ENCODE measurements at regions not wholly inside any gene's neighbourhood (a gene's known extent, or its start where the extent isn't known, plus 50 kb on each side); places are given as distances from the start of the nearest gene placed in this dataset.

GRCh38 chr10:29962166-29962850 is 97.1 kb downstream of the JCAD start:
- Mint-ChIP-seq H3K27me3 (peaks cover 5% of the 10 kb centered on the region), H3K4me1 (no peaks in the 10 kb centered on the region), H3K27ac (no peak overlapping the region), H3K36me3 (ENCODE audit: low read depth) (no peaks in the 10 kb centered on the region), H3K4me3 (no peak overlapping the region), H3K9me3 (no peaks in the 10 kb centered on the region)
- CTCF ChIA-PET, result no interaction called here
- no peak for DNase-seq
- POLR2A ChIA-PET, result no interaction called here

- no peak overlapping the region for H3K4me3 Mint-ChIP-seq
- no peaks in the 10 kb centered on the region for H3K36me3 Mint-ChIP-seq (ENCODE audit: low read depth)
- DNase-seq, result no peak
- no peak overlapping the region for H3K27ac Mint-ChIP-seq
- CTCF ChIA-PET, result no interaction called here
- H3K4me1 Mint-ChIP-seq, result no peaks in the 10 kb centered on the region
- H3K27me3 Mint-ChIP-seq, result peaks cover 5% of the 10 kb centered on the region
- H3K9me3 Mint-ChIP-seq, result no peaks in the 10 kb centered on the region
- POLR2A ChIA-PET, result no interaction called here
Observed at GRCh38 chr10:29961351-29961750, 98.0 kb downstream of the JCAD start.

- POLR2A ChIA-PET, result no interaction called here
- CTCF ChIA-PET, result no interaction called here
- no peaks in the 10 kb centered on the region for H3K9me3 Mint-ChIP-seq
- no peak overlapping the region for H3K4me3 Mint-ChIP-seq
- H3K36me3 Mint-ChIP-seq (ENCODE audit: low read depth), result no peaks in the 10 kb centered on the region
- no peak for DNase-seq
- H3K4me1 Mint-ChIP-seq, result no peaks in the 10 kb centered on the region
- H3K27ac Mint-ChIP-seq, result no peak overlapping the region
- H3K27me3 Mint-ChIP-seq, result peaks cover 5% of the 10 kb centered on the region
Observed at GRCh38 chr10:29960261-29960660, 99.1 kb downstream of the JCAD start.

GRCh38 chr10:29959586-29959985 is 99.8 kb downstream of the JCAD start:
- ChIA-PET CTCF (no interaction called here), POLR2A (no interaction called here)
- no peaks in the 10 kb centered on the region for H3K36me3 Mint-ChIP-seq (ENCODE audit: low read depth)
- no peaks in the 10 kb centered on the region for H3K9me3 Mint-ChIP-seq
- H3K27me3 Mint-ChIP-seq, result peaks cover 5% of the 10 kb centered on the region
- no peak for DNase-seq
- no peak overlapping the region for H3K27ac Mint-ChIP-seq
- no peak overlapping the region for H3K4me3 Mint-ChIP-seq
- H3K4me1 Mint-ChIP-seq, result no peaks in the 10 kb centered on the region

GRCh38 chr10:29958440-29958839 is 100.9 kb downstream of the JCAD start:
- POLR2A ChIA-PET, result no interaction called here
- CTCF ChIA-PET, result no interaction called here
- H3K9me3 Mint-ChIP-seq, result no peaks in the 10 kb centered on the region
- no peaks in the 10 kb centered on the region for H3K36me3 Mint-ChIP-seq (ENCODE audit: low read depth)
- H3K4me1 Mint-ChIP-seq, result no peaks in the 10 kb centered on the region
- DNase-seq, result no peak
- no peak overlapping the region for H3K27ac Mint-ChIP-seq
- peaks cover 3% of the 10 kb centered on the region for H3K27me3 Mint-ChIP-seq
- H3K4me3 Mint-ChIP-seq, result no peak overlapping the region

GRCh38 chr10:29957907-29958331 is 101.5 kb downstream of the JCAD start:
- no peaks in the 10 kb centered on the region for H3K4me1 Mint-ChIP-seq
- ChIA-PET CTCF (no interaction called here), POLR2A (no interaction called here)
- H3K4me3 Mint-ChIP-seq, result no peak overlapping the region
- no peak overlapping the region for H3K27ac Mint-ChIP-seq
- no peaks in the 10 kb centered on the region for H3K9me3 Mint-ChIP-seq
- peaks cover 3% of the 10 kb centered on the region for H3K27me3 Mint-ChIP-seq
- no peak for DNase-seq
- no peaks in the 10 kb centered on the region for H3K36me3 Mint-ChIP-seq (ENCODE audit: low read depth)

- no peak for DNase-seq
- no peak overlapping the region for H3K27ac Mint-ChIP-seq
- POLR2A ChIA-PET, result no interaction called here
- H3K4me1 Mint-ChIP-seq, result no peaks in the 10 kb centered on the region
- no peaks in the 10 kb centered on the region for H3K36me3 Mint-ChIP-seq (ENCODE audit: low read depth)
- H3K4me3 Mint-ChIP-seq, result no peak overlapping the region
- no peaks in the 10 kb centered on the region for H3K9me3 Mint-ChIP-seq
- CTCF ChIA-PET, result no interaction called here
- peaks cover 3% of the 10 kb centered on the region for H3K27me3 Mint-ChIP-seq
Observed at GRCh38 chr10:29957236-29957635, 102.2 kb downstream of the JCAD start.

GRCh38 chr10:29956335-29956924 is 103.0 kb downstream of the JCAD start:
- Mint-ChIP-seq H3K4me3 (no peak overlapping the region), H3K9me3 (no peaks in the 10 kb centered on the region), H3K27ac (no peak overlapping the region), H3K36me3 (ENCODE audit: low read depth) (no peaks in the 10 kb centered on the region), H3K4me1 (no peaks in the 10 kb centered on the region), H3K27me3 (peaks cover 3% of the 10 kb centered on the region)
- DNase-seq, result no peak
- CTCF ChIA-PET, result no interaction called here
- POLR2A ChIA-PET, result no interaction called here

GRCh38 chr10:29955329-29955935 is 104.0 kb downstream of the JCAD start:
- ChIA-PET CTCF (no interaction called here), POLR2A (no interaction called here)
- Mint-ChIP-seq H3K36me3 (ENCODE audit: low read depth) (no peaks in the 10 kb centered on the region), H3K9me3 (no peaks in the 10 kb centered on the region), H3K4me1 (no peaks in the 10 kb centered on the region), H3K4me3 (no peak overlapping the region), H3K27me3 (peaks cover 2% of the 10 kb centered on the region), H3K27ac (no peak overlapping the region)
- DNase-seq, result no peak

- ChIA-PET POLR2A (no interaction called here), CTCF (no interaction called here)
- no peak for DNase-seq
- H3K9me3 Mint-ChIP-seq, result no peaks in the 10 kb centered on the region
- H3K27me3 Mint-ChIP-seq, result no peaks in the 10 kb centered on the region
- no peak overlapping the region for H3K27ac Mint-ChIP-seq
- H3K36me3 Mint-ChIP-seq (ENCODE audit: low read depth), result no peaks in the 10 kb centered on the region
- H3K4me3 Mint-ChIP-seq, result no peak overlapping the region
- peaks cover 11% of the 10 kb centered on the region for H3K4me1 Mint-ChIP-seq
Observed at GRCh38 chr10:29951441-29951931, 107.9 kb downstream of the JCAD start.

- no peaks in the 10 kb centered on the region for H3K9me3 Mint-ChIP-seq
- peaks cover 11% of the 10 kb centered on the region for H3K4me1 Mint-ChIP-seq
- no peaks in the 10 kb centered on the region for H3K36me3 Mint-ChIP-seq (ENCODE audit: low read depth)
Observed at GRCh38 chr10:29950391-29950790, 109.0 kb downstream of the JCAD start.

GRCh38 chr10:29949411-29950011 is 109.9 kb downstream of the JCAD start:
- no peak for DNase-seq
- H3K4me1 Mint-ChIP-seq, result peaks cover 11% of the 10 kb centered on the region
- ChIA-PET CTCF (no interaction called here), POLR2A (no interaction called here)
- peaks cover 6% of the 10 kb centered on the region for H3K27me3 Mint-ChIP-seq
- no peak overlapping the region for H3K27ac Mint-ChIP-seq
- H3K4me3 Mint-ChIP-seq, result no peak overlapping the region
- H3K36me3 Mint-ChIP-seq (ENCODE audit: low read depth), result no peaks in the 10 kb centered on the region
- no peaks in the 10 kb centered on the region for H3K9me3 Mint-ChIP-seq

More at GRCh38 chr10:29950391-29950790, 109.0 kb downstream of the JCAD start:
- H3K27ac Mint-ChIP-seq, result no peak overlapping the region
- POLR2A ChIA-PET, result no interaction called here
- peaks cover 4% of the 10 kb centered on the region for H3K27me3 Mint-ChIP-seq
- no peak for DNase-seq
- no peak overlapping the region for H3K4me3 Mint-ChIP-seq
- CTCF ChIA-PET, result no interaction called here

- Mint-ChIP-seq H3K9me3 (no peaks in the 10 kb centered on the region), H3K4me1 (peaks cover 11% of the 10 kb centered on the region), H3K4me3 (no peak overlapping the region), H3K27me3 (peaks cover 6% of the 10 kb centered on the region), H3K36me3 (ENCODE audit: low read depth) (no peaks in the 10 kb centered on the region), H3K27ac (no peak overlapping the region)
- CTCF ChIA-PET, result no interaction called here
- POLR2A ChIA-PET, result no interaction called here
- no peak for DNase-seq
Observed at GRCh38 chr10:29948881-29949355, 110.5 kb downstream of the JCAD start.

- Mint-ChIP-seq H3K9me3 (no peaks in the 10 kb centered on the region), H3K27ac (no peak overlapping the region), H3K36me3 (ENCODE audit: low read depth) (no peaks in the 10 kb centered on the region), H3K4me3 (no peak overlapping the region), H3K27me3 (peaks cover 6% of the 10 kb centered on the region), H3K4me1 (peaks cover 11% of the 10 kb centered on the region)
- DNase-seq, result no peak
- ChIA-PET POLR2A (no interaction called here), CTCF (no interaction called here)
Observed at GRCh38 chr10:29947701-29948060, 111.7 kb downstream of the JCAD start.

All from activated CD4-positive, alpha-beta memory T cell treated with anti-CD3 and anti-CD28 coated beads, Interleukin-2, amount 10 ng/mL, durations not matched to agents 7 days and 5 days (primary cell).